NK-92 (cell line): ENCODE measurements at regions not wholly inside any gene's neighbourhood (a gene's known extent, or its start where the extent isn't known, plus 50 kb on each side); places are given as distances from the start of the nearest gene placed in this dataset.
"Not testable (repeated sequence)": the region's sequence is repeated elsewhere in the genome, so short reads cannot be mapped to it uniquely, and the experiment has no call there.

Experiments
- DNase-seq: peaks from one replicate; lab custom pipeline; 2025; ENCODE audit not compliant: unreplicated experiment; lab: John Stamatoyannopoulos, UW

DNA sequence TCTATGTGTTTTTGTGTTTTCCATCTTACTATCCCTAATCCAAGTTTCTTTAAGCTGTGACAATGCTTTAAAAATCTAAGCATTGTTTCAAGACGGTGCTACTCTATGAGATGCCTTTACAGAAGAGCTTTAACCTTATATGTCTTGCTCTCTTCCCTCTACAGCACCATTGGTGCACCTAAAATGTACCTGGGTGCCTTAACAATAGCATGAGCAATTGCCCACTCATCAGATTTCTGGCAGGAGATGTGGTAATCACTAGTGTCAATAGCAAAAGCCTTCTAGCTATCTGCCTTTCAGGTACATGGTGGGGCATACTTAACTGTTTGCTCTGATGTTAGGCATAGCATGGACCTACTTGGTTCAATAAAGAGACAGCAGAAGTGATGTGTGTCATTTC lies 222.3 kb upstream of the KIF2A start:
- no peak for DNase-seq

DNA sequence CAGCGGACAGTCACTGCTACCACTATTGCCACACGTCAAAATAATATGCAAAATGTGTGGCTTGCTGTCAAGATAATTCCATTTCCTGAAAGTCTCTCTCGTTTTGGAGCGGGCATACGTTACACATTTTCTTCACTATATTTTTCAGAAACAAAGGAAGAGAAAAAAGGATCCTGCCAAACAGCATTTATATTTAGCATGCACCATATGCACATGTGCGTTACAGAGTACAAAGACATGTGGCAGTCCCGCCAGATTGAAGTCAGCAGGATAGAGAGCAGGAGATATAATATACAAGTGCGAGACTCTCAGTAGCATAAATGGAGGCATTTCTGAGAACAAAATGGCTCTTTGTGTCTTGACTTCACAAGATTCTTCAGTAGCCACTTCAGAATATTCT lies 221.6 kb upstream of the KIF2A start:
- DNase-seq, result no peak

DNA sequence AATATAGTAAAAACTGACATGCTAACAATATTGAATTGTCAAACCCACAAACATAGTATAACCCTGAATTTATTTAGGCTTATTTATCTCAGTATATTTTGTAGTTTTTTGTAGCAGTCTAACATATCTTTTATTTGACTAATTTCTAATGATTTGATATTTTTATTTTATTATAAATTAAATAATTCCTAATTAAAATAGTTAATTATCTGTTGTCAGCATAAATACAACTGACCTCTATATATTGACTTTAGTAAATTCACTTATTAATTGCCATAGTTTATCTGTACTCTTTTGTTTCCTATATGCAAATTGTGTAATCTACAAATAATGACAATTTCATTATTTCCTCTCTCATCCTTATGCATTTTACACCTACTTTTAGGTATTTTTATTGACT lies 215.1 kb upstream of the KIF2A start:
- DNase-seq, result no peak

DNA sequence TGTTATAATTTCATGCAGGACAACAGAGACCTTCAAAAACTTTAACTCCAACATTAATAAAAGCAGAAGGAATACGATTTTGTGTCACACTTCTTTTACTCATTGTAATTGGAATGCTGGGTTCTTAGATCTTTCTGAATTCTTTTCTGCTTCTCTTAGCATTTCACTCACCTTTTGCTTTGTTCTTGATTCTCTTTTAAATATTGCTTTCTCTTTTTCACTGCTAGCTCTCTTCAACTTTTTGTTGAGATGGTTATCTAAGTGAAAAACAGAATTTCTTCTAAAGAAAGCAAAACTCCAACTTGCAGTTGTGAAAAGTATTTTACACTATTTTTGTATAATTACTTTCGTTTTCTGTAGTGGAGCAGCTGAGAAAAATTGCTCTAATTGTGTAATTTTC lies 212.6 kb upstream of the KIF2A start:
- DNase-seq, result no peak

DNA sequence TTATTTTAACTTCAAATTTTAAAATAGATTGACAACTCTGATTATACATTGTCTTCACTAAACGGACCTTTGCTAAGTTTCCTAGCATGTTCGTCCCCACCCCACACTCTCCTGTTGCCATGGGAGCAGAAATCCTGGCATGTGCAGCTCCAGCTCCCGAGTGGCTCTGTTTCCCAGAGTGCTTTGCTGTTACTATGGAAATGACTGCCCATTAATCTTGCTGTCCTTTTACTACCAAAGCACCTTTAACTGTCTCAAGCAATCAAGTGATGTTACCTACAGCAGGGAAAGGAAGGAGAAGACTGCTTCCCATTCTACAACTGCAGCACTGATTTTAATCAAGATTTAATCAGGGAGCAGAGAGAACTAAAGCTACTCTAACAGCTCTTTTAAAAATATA lies 212.0 kb upstream of the KIF2A start:
- no peak for DNase-seq

DNA sequence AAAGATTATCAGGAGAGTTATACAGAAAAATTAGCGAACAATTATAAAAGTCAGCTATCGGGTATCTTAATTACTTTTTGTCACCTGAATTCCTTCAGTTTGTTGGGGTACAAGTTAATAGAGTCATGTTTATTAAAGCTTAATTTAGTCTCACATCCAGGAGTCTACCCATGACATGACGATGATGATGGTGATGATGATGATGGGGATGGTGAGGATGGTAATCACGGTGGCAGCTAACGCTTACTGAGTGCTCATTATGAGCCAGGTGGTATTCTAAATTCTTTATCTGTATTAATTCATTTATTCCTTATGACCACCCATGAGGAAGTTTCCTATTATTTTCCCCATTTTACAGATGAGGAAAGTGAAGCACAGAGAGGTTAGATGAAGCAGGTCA lies 208.6 kb upstream of the KIF2A start:
- DNase-seq, result no peak

DNA sequence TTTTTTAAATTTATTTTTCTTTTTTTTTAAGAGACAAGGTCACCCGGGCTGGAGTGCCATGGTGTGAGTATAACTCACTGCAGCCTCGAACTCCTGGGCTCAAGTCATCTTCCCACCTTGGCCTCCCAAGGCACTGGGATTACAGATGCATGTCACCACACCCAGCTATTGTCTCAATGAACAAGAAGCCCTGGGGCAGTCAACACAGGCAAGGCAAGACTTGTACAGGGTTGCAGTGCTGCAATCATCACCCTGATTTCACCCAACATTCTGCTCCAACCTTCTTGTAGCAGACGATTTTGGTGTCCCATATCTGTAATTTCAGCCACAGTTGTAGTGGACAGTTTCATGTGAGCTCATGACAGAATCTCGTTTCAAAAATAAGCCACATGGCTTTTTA lies 205.8 kb upstream of the KIF2A start:
- no peak for DNase-seq

DNA sequence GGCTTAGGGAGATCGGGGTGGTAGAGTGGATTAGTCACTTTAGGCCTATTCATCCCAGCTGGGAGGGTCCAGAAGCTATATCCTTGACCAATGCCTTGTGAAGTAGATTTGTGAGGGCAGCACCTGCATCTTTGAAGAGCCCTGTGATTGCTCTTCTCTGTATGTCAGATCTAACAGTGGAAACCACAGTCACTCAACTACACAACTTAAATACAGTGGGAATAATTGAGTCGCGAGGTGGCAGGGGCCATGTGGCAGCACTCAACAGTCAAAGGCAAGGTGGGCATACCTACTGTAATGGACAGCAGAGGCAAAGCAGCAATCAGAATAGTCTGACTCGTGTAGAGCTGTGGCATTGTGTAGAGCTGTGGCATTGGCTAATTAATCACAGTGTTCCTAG lies 202.1 kb upstream of the KIF2A start:
- not testable (repeated sequence) for DNase-seq

DNA sequence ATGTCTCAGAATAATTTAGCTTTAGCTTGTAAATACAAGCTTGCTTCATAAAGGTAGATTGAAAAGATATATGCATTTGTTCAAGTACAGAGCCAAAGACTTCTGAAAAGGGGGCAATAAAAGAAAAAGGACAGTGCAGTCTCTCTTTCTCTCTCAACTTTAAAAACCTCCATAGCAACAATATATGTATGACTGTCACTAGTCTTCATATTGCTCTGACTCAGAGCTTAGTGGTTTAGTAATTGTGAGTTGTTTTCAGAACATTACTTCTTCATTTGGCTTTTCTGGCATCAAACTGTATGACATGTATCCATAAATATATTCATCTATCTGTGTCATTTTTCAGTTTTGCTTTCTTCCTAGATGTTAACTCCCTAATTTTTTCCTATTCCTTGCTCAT lies 194.6 kb upstream of the KIF2A start:
- DNase-seq, result no peak

DNA sequence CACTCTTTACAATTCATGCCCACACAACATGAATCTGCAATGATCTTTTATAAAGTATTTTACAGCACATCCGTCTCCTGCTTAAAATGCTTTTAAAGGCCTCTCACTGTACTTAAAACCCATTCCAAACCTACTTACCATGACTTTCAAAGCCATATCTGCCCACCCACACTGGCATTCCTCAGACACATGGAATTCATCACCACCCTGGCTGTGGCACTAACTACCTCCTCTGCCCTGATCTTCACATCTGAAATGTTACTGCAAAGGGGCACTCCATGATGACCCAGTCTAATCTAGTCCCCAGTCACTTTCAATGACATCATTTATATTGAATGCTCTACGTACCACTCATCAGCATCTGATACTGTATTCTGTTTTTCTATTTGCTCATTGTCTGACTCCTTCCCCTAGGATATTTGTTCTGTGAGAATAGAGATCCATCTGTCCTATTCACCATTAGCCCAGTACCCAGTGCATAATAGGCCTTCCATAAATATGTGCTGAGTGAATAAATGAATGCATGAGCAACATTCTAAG lies 193.2 kb upstream of the KIF2A start:
- no peak for DNase-seq

DNA sequence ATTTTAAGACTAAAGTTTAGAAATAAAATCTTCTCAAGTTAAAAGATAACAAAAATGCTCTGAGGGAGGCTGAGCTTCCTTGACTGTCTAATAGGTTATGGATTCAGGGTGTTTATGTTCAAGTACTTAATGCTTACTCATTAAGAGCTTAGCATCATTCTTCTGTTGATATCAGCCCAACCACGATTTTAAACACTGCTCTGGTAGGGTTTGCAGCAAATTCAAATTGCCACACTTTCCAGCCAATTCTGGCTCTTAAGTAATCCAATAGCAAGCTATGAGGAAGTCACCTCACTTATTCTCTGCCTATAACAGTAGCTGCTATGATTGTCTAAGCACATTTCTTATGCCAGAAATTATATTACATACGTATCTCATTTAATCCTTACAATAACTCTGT lies 191.0 kb upstream of the KIF2A start:
- no peak for DNase-seq

DNA sequence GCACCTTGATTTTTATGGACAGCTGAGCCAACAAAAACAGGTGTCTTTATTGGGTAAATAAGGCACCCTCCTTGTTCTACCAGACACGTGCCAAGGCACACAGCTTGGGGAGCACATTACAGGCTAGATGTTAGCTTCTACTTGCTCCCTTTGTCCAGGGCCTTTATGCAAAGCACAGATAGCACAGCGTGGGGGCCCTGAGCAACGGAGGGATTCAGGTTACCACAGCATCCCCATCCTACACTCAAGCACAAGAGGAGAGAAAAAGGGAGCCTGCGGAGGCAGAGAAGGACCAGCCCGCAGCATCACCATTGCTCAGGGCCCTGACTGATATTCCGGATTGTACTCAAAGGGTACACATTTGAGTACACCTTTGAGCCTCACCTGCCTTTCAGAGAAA lies 181.7 kb upstream of the KIF2A start:
- DNase-seq, result no peak

DNA sequence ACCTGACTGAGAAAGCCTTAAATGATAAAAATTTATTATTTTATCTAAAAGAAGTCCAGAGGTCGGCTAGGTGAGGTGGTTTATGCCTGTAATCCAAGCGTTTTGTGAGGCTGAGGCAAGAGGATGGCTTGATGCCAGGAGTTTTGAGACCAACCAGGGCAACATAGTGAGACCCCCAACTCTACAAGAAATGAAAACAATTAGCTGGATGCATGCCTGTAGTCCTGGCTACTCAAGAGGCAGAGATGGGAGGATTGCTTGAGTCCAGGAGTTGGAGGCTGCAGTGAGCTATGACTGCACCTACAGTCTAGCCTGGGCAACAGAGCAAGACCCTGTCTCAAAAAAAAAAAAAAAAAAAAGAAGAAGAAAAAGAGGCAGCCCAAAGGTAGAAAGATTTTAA lies 179.9 kb upstream of the KIF2A start:
- no peak for DNase-seq

DNA sequence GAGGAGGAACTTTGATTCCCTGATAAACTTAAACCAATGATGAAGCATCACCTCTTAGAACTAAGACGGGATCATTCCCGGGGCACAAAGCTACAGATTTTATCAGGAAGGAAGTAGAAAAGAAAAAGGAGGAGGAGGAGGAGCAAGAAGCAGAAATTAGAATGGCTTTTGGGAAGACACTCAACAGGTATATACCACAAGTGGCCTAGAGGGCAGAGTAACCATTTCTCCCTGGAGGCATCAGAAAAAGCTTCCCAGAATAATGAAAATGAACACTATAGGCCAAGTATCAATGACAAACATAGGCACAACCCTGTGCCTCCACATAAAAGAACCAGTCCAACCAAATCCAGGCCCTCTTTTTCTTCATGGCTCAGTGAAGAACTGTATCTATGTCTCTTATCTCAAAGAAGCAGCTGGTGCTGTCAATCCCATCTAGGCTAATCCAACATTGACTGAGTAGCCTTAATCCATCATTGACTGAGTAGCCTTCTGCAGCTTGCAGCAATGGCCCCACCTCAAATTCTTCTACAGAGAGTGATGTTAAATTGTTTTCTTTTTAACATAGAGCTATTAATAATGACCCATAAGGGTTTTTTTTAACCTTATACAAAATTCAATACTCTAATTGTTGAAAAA lies 178.8 kb upstream of the KIF2A start:
- no peak for DNase-seq

DNA sequence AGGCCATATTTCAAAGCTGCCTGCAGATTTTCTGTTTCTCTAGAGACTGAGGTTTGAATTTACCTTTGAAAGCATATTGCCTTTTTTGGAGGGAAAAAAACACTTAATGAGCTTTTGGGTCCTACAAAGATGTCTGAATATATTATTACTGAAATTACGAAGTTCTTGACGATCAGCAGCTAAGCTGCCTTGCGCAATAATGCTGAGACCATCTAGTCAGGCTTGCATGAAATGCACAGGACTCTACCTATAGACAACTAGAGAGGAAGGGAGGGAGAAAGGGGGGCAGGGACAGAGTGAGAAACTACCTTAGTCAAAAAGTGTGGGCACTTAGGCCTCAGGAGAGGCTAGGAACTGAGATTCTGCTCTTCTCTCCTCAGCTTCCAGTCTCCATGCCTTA lies 175.9 kb upstream of the KIF2A start:
- DNase-seq, result no peak

DNA sequence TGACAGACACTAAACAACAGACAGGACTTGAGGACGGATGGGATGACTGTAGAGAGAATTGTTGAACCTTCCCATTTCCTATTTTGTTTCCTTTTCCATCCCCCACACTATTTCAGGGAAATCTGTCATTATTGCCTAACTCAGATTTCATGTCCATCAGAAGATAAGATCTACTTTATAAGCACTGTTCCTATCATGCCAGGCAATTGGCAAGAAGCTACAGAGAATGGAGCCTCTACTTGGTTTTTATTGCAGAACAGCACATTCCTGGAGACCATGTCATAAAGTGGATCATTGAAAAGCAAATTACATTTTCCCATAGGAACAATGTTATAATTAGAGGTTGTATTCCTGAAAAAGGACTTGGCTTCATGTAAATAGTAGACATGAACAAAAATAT lies 173.7 kb upstream of the KIF2A start:
- no peak for DNase-seq

DNA sequence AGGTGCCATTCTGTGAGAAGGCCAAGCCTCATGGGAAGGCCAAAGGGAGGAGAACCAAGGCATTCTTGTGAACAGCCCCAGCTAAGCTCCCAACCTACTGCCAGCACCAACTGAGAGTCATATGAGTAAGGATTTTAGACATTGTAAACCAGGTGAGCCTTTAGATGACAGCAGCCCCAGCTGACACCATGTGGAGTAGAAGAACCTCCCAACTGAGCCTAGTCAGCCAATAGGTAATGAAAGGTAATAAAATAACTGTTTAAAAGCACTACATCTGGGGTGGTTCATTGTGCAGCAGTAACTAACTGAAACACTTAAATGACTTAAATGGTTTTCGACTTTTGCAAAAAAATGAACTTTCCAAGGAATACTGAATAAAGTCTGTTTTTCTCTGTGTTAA lies 172.6 kb upstream of the KIF2A start:
- DNase-seq, result no peak

DNA sequence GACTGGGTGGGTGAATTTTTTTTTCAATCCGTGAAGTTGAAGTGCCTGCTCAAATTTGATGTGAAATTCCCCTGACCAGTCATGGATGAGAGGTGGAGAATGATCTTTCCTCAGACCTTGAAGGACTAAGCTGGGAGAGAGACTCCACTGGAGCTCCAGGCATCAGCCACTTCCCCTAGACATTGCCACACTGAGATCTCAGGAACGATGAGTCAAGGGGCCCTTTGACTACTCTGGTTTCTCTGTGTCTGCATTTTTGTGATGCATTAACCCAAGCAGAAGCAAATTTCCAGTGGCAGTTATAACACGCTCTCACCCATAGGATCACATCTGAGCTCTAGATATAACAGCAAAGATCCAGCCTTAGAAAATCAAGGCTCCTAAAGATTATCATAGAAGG lies 171.2 kb upstream of the KIF2A start:
- no peak for DNase-seq

DNA sequence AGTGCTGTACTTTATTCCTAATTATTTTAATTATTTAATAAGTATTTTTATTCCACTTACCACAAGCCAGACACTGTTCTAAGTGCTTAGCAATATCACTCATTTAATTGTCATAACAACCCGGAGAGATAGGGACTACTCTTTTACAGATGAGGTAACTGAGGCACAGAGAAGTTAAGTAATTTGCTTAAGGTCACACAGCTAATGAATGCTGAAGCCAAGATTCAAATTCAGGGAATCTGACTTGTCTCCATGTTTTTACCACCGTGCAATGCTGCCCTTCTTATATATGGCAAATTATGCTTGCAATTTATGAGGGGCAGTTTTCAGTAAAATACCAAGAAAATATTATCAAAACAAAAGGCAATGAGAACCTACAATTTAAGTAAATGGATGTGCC lies 168.4 kb upstream of the KIF2A start:
- no peak for DNase-seq

DNA sequence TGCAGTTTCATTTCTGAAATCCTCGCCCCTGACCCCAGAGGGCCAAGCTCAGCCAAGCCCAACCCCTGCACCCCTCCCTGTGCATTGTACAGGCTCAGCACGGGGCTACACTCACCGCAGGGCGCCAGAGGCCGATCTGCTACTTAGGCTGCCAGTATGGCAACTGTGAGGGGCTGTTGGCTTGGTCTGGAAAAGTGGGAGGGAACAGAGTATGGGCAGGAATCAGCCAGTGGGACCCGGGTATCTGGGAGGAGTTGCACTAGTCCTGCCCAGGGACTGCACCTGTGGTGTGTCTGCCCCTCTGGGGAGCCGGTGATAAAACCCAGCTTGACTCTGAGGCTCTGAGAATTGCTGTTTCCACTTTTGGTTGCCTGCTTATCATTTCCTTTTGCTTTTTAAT lies 167.4 kb upstream of the KIF2A start:
- DNase-seq, result no peak

DNA sequence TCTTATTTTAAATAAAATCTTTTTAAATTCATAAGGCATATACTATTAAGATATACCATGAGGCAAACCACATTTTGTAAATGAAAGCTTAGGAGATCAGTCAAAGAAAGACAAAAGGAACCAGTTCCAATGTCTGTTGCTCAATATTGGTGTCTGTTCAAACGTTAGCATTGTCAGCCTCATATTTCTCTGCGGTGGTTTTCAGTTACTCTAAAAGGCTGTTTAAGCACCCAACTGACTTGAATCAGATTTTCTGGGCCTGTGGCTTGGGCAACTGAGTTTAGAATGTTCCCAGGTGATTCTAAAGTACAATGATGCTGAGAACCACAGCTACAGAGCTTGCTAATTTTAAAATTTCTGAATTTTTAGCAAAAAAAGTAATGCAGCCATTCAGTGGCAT lies 166.3 kb upstream of the KIF2A start:
- no peak for DNase-seq

DNA sequence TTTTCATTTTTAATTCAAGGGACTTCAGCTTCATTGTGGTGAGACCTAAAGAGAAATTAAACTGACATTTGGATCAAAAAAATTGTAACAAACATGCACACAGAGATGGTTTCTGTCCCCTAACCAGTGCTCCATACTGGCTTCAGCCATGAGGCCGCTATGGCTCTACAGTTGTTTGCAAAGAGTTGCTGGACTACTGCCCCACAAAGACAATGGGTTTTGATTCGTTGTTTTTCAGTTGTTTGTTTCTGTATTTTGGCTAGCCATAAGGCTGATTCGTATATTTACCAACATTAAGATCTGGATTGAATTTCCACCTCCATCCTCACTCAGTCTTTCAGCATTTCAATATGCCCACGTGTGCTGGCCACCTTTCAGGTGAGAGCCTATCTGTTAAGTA lies 163.7 kb upstream of the KIF2A start:
- DNase-seq, result no peak
